Erythroblast (primary cell): ENCODE measurements at regions not wholly inside any gene's neighbourhood (a gene's known extent, or its start where the extent isn't known, plus 50 kb on each side); places are given as distances from the start of the nearest gene placed in this dataset.
"Not testable (repeated sequence)": the region's sequence is repeated elsewhere in the genome, so short reads cannot be mapped to it uniquely, and the experiment has no call there.

Source experiments
- DNase-seq, 2 experiments: peaks; one replicate each; lab custom pipeline; 2025; lab: John Stamatoyannopoulos, UW
- GATA1 ChIP-seq: IDR thresholded peaks from 2 replicates; pipeline ENCODE4 v1.6.1; 2011; ENCODE audit warnings: low read depth, mild to moderate bottlenecking, control low read depth, low read length, moderate library complexity
- POLR2A ChIP-seq: IDR thresholded peaks from 2 replicates; pipeline ENCODE4 v1.6.1; 2011; ENCODE audit warnings: mild to moderate bottlenecking, low read length

GRCh38 chr4:66959207-66959606 is 586.1 kb downstream of the CENPC start:
- no peak for DNase-seq
- no peak for TF ChIP-seq POLR2A
- TF ChIP-seq GATA1, result no peak

- no peak for TF ChIP-seq GATA1
- no peak for TF ChIP-seq POLR2A
- DNase-seq, result no peak
These were observed 588.5 kb downstream of the CENPC start for GRCh38 chr4:66956852-66957251.

DNA sequence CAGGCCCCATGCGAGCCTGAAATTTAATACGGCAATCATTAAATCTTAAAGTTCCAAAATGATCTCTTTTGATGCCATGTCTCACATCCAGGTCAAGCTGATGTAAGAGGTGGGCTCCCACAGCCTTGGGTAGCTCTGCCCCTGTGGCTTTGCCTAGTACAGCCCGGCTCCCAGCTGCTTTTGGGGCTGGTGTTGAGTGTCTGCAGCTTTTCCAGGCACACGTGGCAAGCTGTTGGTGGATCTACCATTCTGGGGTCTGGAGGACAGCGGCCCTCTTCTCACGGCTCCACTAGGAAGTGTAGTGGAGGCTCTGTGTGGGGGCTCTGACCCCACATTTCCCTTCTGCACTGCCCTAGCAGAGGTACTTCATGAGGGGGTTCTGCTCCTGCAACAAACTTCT is 588.9 kb downstream of the CENPC start:
- TF ChIP-seq GATA1, result no peak
- no peak for TF ChIP-seq POLR2A

GRCh38 chr4:66955784-66956183 is 589.5 kb downstream of the CENPC start:
- no peak for TF ChIP-seq POLR2A
- no peak for TF ChIP-seq GATA1
- no peak for DNase-seq

More for the DNA sequence above, 588.9 kb downstream of the CENPC start:
- DNase-seq, result no peak

GRCh38 chr4:66949419-66949818 is 595.9 kb downstream of the CENPC start:
- no peak for TF ChIP-seq GATA1
- TF ChIP-seq POLR2A, result no peak
- no peak for DNase-seq

GRCh38 chr4:66946761-66947160 is 598.5 kb downstream of the CENPC start:
- DNase-seq, result no peak
- TF ChIP-seq POLR2A (no peak), GATA1 (no peak)

DNA sequence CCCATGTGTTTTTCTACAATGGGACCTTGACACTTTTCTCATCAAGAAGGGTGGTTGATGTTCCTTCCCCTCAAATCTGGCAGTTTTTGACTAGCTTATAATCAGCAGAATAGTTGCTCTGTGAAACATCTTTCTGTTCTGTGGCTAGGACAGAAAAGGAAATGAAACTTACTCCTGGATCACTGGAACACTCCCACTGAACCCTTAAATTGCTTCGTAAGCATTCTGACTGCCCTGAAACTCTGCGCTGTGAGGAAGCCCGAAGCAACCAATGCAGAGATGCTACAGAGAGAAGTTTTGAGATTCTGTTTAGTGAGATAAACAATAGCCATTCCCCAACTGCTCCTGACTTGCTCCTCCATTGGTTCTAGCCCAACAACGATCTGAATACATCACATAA is 602.2 kb downstream of the CENPC start:
- no peak for DNase-seq

GRCh38 chr4:66931981-66932380 is 613.3 kb downstream of the CENPC start:
- not testable (repeated sequence) for DNase-seq

More for the DNA sequence above, 602.2 kb downstream of the CENPC start:
- no peak for TF ChIP-seq GATA1
- no peak for TF ChIP-seq POLR2A

DNA sequence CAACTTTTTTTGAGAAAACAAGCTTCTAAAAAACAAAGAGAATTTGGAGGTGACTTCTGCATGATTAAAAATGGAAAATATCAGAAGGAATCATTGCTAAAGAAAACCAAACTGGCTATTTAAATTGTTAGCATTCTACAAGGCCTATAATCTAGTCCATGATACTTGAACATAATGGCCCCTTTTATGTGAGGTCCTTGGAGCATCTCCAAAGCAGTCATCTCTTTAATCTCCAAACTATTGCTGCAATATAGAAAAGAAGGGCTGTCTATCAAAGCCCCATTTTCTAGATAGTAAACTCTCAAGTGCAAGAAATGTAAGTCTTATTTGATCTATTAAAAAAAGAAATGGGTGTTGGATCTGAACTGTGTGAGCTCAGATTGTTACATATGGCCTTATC is 615.1 kb downstream of the CENPC start:
- no peak for TF ChIP-seq POLR2A
- no peak for TF ChIP-seq GATA1
- DNase-seq, result no peak

DNA sequence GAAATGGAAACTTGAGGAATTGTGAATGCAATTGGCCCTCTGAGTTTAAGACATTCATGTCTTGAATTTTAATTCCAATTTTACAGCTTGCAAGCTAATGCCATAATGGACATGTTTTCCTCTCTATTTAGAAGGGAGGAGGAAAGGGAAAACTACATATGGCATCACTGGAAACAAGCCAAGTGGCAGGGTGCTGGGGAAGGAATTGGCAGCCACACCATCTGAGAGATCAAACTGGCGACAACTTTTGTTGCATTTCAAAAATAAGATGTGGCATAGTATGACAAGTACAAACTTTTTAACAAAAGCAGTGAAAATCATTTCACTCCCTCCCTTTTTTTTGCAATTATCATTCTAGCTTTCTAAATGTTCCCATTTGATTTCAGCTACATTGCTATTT is 615.6 kb downstream of the CENPC start:
- TF ChIP-seq GATA1 (no peak), POLR2A (no peak)
- no peak for DNase-seq

- not testable (repeated sequence) for DNase-seq
These were observed 616.4 kb downstream of the CENPC start for GRCh38 chr4:66928881-66929280.

GRCh38 chr4:66927937-66928336 is 617.4 kb downstream of the CENPC start:
- TF ChIP-seq POLR2A (no peak), GATA1 (no peak)
- DNase-seq, result no peak

- no peak for DNase-seq
- TF ChIP-seq POLR2A (no peak), GATA1 (no peak)
These were observed 618.6 kb downstream of the CENPC start for GRCh38 chr4:66926687-66927086.

- no peak for DNase-seq
- no peak for TF ChIP-seq GATA1
- no peak for TF ChIP-seq POLR2A
These were observed 622.0 kb downstream of the CENPC start for GRCh38 chr4:66923081-66923865.

DNA sequence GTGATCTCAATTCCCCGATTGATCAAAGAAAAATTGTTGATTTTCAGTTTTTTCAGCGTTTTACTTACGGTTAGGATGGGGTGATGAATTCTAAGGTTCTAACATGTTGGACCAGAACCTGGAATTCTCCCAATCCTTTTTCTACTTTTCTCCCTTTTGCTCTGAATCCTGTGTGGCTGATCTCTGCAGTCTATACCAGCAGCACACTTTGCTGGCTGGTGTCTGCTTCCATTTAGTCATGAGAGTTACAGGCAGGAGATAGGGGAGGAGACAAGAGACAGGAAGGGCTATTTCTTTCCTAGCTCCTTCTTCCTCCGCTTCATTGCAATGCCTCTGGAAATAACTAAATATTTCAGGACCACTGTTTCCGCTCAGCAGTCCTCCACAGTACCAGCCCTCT is 623.9 kb downstream of the CENPC start:
- TF ChIP-seq POLR2A, result no peak
- TF ChIP-seq GATA1, result no peak
- no peak for DNase-seq
